Thoracic aorta (tissue), 2 donors: ENCODE measurements at regions not wholly inside any gene's neighbourhood (a gene's known extent, or its start where the extent isn't known, plus 50 kb on each side); places are given as distances from the start of the nearest gene placed in this dataset.

Experiments used
- ATAC-seq: fragments of 150-250 bp; one replicate; pipeline ENCODE4 v1.8.0; 2017; ENCODE audit warnings: low read depth; ENCODE audit not compliant: insufficient number of reproducible peaks, low FRiP score
- DNase-seq: peaks from one replicate; pipeline ENCODE4 v3.0.0-alpha.2; 2020; ENCODE audit warnings: low spot score
- H3K27ac ChIP-seq, 2 donors: fragments of 200-600 bp; sonication (generic); 1 replicate in 1 of 2; 2 replicates in 1 of 2; pipeline ENCODE4 v1.5.1; 2016; ENCODE audit warnings: mild to moderate bottlenecking in 2 of 2, moderate library complexity in 2 of 2
- H3K27me3 ChIP-seq: fragments of 200-600 bp; sonication (generic); replicated peaks from 2 replicates; pipeline ENCODE4 v1.6.0; 2016; ENCODE audit warnings: mild to moderate bottlenecking; ENCODE audit not compliant: insufficient read depth
- H3K36me3 ChIP-seq: fragments of 200-600 bp; sonication (generic); one replicate; pipeline ENCODE4 v1.5.1; 2016
- H3K4me1 ChIP-seq, 2 donors: fragments of 200-600 bp; sonication (generic); 1 replicate in 1 of 2; 2 replicates in 1 of 2; pipeline versions ENCODE4 v1.5.1 to v1.6.0; 2016; ENCODE audit warnings: low read depth in 2 of 2, mild to moderate bottlenecking in 1 of 2; ENCODE audit not compliant: control insufficient read depth in 1 of 2
- H3K4me3 ChIP-seq: fragments of 200-600 bp; sonication (generic); 2 replicates; pipeline ENCODE4 v1.5.1; 2016; ENCODE audit warnings: mild to moderate bottlenecking
- H3K9me3 ChIP-seq: fragments of 200-600 bp; sonication (generic); 2 replicates; pipeline ENCODE4 v1.5.1; 2016
- CTCF ChIP-seq: fragments of 200-600 bp; sonication (generic); IDR thresholded peaks from one replicate; pipeline ENCODE4 v1.5.1; 2019; ENCODE audit warnings: antibody characterized with exemption

GRCh38 chr2:18473241-18474181 is 86.9 kb downstream of the RDH14 start:
- Histone ChIP-seq H3K9me3 (no peaks in the 10 kb centered on the region), H3K27me3 (no peaks in the 10 kb centered on the region), H3K27ac (no peak overlapping the region), H3K4me3 (no peak overlapping the region), H3K36me3 (no peaks in the 10 kb centered on the region), H3K4me1 (peaks cover 2 to 22% of the 10 kb centered on the region in 2 donors)
- no peak for TF ChIP-seq CTCF
- DNase-seq (peak; percentile 11), ATAC-seq (no peak)

- peak overlapping the region; percentile 34 to 51 for H3K27ac ChIP-seq
- DNase-seq (no peak), ATAC-seq (no peak)
- TF ChIP-seq CTCF = no peak
- H3K36me3 ChIP-seq = no peaks in the 10 kb centered on the region
- no peaks in the 10 kb centered on the region for H3K27me3 ChIP-seq
- no peaks in the 10 kb centered on the region for H3K9me3 ChIP-seq
- H3K4me3 ChIP-seq = no peak overlapping the region
- H3K4me1 ChIP-seq = peaks cover 4 to 24% of the 10 kb centered on the region in 2 donors
Observed at GRCh38 chr2:18467749-18468360, 92.6 kb downstream of the RDH14 start.

- no peak for TF ChIP-seq CTCF
- peak; percentile 55 for ATAC-seq
Observed at GRCh38 chr2:18465979-18466378, 94.5 kb downstream of the RDH14 start.

GRCh38 chr2:18464913-18465312 is 95.5 kb downstream of the RDH14 start:
- Histone ChIP-seq H3K4me3 (no peak overlapping the region), H3K27ac (no peak overlapping the region), H3K27me3 (no peaks in the 10 kb centered on the region), H3K4me1 (peaks cover 4 to 24% of the 10 kb centered on the region in 2 donors), H3K36me3 (no peaks in the 10 kb centered on the region), H3K9me3 (no peaks in the 10 kb centered on the region)
- ATAC-seq = no peak
- DNase-seq = no peak
- TF ChIP-seq CTCF = no peak

More at GRCh38 chr2:18465979-18466378, 94.5 kb downstream of the RDH14 start:
- no peak overlapping the region for H3K4me3 ChIP-seq
- peaks cover 4 to 24% of the 10 kb centered on the region in 2 donors for H3K4me1 ChIP-seq
- DNase-seq = no peak
- H3K27me3 ChIP-seq = no peaks in the 10 kb centered on the region
- H3K36me3 ChIP-seq = no peaks in the 10 kb centered on the region
- H3K9me3 ChIP-seq = no peaks in the 10 kb centered on the region
- no peak overlapping the region for H3K27ac ChIP-seq

GRCh38 chr2:18456026-18456425 is 104.4 kb downstream of the RDH14 start:
- no peak for DNase-seq

More at GRCh38 chr2:18456026-18456425, 104.4 kb downstream of the RDH14 start:
- no peak for TF ChIP-seq CTCF
- H3K27ac ChIP-seq = peak overlapping the region; percentile 69 to 76
- H3K27me3 ChIP-seq = no peaks in the 10 kb centered on the region
- peak; percentile 52 for ATAC-seq
- peaks cover 20 to 45% of the 10 kb centered on the region in 2 donors for H3K4me1 ChIP-seq
- H3K9me3 ChIP-seq = no peaks in the 10 kb centered on the region
- H3K36me3 ChIP-seq = no peaks in the 10 kb centered on the region
- peak overlapping the region; percentile 33 for H3K4me3 ChIP-seq
